SW480 (cell line): ENCODE measurements at regions not wholly inside any gene's neighbourhood (a gene's known extent, or its start where the extent isn't known, plus 50 kb on each side); places are given as distances from the start of the nearest gene placed in this dataset.
"Not testable (repeated sequence)": the region's sequence is repeated elsewhere in the genome, so short reads cannot be mapped to it uniquely, and the experiment has no call there.

Source experiments
- DNase-seq: peaks from one replicate; pipeline ENCODE4 v3.0.0-alpha.2; 2016; ENCODE audit warnings: low spot score

DNA sequence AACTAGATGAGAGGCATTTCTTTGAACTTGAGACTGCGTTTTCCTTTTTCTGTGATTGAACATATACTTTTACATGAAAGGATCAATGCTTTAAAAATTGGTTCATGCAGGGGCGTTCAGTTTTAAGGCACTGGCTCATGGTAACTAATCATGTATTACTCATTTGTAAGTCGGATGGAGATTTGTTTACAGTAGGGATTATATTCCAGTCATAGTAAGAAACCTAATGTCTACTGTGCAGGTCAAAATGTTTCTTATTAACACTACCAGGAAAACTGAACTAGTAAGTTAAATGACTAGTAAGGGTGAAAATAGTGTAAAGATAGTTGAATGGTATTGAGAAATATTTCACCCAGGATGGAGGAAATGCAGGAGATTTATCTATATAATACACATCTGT is 258.8 kb upstream of the GBE1 start:
- DNase-seq: no peak

DNA sequence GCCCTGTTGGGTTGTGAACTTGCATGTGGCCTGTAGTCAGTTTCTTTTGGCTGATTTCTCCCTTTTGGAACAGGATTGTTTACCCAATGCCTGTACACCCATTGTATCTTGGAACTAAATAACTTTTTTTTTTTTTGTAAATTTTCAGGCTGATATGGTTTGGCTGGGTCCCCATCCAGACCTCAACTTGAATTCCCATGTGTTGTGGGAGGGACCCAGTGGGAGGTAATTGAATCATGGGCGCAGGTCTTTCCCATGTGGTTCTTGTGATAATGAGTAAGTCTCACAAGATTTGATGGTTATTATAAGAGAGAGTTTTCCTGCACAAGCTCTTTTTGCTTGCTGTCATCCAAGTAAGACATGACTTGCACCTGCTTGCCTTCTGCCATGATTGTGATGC is 253.8 kb upstream of the GBE1 start:
- DNase-seq: no peak

DNA sequence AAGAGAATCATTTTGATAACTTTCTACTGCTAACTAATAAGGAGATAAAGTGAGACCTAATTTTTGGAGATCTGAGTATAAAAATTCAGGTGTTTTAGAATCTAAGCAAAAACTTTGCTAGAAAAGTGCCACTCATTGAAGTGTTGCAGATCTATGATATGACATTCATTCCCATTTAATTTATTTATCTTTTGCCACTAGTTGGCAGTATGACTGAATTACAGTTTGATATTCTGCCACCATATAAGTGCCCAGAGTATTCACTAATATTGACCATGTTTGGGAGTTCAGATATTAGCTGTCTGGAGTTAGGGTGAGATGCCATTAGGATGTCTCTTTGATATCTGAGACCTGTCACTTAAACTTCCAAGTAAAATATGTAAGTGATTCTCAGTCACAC is 251.3 kb upstream of the GBE1 start:
- no peak for DNase-seq

DNA sequence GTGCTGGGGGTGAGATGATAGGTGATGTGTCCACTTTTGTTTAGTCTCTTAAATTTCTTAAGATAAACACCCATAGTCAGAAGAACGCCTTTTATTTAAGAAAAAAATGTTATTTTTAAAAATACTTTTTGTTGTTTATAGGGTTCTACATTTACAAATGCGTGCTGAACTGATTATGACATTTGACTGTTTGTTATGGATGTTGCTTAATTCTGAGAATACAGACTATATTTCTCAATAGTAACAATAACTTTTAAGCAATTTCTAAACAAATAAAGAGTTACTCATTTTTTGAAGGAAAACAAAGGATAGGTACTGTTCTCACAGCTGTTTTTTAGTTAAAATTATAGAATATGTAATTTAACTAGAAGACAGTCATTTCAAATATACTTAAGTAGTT is 249.9 kb upstream of the GBE1 start:
- no peak for DNase-seq

DNA sequence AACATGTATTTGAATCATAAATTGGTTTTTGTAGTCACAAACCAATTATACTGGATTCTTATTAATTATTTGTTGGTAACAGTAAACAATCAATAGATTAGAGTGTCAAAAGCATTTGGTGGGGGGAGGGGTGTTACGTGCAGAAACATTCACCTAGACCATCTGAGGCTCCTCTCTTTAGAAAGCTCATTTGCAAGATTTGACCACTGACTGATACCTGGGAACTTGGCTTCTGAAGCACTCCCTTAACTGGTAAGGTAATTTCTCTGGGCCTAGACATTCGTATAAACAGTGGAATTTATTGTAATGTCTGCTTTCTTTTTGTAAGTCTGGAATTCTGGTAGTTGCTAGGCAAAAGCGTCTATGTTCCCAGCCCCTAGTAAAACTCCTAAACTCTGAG is 243.8 kb upstream of the GBE1 start:
- no peak for DNase-seq

DNA sequence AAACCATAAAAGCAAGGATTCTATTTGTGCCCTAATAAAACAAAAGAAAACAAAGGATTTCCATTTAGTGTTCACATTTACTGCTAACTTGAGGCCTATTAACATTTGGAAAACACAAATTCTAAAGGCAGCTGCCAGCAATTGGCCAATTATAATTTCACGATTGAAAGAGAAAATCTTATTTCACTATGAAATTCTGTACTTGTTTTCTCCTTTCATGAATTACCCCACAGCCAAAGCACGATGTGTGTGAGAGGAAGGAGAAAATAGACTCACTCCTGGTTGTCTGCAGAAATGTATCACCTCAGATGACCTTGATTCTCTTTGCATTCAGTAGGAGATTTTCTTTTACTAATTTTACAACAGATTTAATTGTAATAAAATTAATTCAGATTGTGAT is 242.8 kb upstream of the GBE1 start:
- no peak for DNase-seq

DNA sequence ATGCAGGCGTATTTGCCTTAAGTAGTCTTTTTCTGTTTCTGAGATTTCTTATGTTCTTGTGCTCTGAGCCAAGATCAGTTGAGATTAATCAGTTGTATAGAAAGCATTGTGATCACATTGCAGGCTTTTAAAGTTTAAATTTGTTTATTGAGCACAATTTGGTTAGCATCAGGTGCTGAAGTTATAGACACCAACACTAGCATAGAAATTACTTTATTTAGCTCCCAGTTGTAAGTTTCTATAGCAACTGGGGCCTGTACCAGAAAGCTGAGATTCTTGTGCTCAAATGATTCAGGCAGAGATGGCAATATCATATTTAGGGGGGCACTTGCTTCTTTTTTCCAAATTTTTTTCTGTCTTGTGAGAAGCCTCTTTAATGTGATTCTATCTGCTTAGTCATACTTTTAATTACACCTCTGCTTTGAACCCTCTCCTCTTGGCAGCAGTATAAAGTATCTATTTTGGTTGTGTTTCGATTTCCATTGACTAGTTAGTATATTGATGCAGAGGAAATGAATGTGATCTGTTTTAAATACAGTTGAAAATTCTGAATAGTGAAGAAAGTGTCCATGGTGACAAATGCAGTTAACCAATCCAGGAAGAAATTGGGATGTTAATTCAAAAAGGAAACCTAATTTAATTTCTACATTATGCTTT is 241.7 kb upstream of the GBE1 start:
- DNase-seq: no peak

DNA sequence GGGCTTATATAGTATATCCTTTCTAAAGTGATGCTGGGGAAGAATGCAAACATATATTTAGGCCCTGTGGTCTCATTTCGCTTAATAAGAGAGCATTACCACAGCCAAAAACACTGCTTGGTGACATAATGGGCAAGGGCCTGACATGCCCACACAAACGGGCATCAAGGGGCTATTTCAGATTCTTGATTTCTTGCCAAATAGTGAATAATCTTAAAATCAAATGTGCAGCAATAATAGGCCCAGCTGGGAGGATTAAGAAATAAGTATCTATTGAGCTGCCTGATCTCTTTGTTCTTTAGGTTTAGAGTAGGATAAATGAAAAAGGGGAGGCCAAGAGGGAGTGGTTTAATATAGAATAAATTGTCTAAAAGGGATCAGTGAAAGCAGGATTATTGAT is 241.0 kb upstream of the GBE1 start:
- no peak for DNase-seq

DNA sequence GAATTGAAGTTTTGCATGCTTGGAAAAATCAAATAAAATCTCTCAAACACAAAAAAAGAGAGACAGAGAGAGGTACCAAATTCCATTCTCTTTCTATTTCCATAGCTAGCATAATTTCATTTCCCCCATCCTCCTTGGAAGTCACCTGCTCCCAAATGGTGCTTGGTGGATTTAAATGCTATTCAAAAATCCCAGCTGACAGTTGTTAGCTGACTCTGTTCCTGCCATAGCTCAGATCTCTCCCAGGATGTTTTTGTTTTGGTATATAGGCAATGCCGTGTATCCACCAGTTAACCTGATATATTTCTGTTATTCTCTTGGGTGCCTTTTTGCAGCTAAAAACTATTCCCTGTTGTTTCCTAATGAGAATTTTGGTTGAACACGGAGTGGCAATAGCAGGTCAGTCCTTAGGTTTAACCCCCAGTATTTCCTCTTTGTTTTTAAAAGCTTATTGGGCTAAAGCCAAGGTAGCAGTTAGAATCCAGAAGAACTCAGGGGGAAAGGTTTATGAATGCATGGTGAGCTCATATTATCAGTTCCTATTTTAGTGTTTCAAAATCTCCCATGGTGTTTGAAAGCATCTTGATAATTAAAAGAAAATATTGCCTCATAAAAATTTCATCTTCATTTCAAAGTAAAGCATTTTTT is 240.0 kb upstream of the GBE1 start:
- DNase-seq: no peak

DNA sequence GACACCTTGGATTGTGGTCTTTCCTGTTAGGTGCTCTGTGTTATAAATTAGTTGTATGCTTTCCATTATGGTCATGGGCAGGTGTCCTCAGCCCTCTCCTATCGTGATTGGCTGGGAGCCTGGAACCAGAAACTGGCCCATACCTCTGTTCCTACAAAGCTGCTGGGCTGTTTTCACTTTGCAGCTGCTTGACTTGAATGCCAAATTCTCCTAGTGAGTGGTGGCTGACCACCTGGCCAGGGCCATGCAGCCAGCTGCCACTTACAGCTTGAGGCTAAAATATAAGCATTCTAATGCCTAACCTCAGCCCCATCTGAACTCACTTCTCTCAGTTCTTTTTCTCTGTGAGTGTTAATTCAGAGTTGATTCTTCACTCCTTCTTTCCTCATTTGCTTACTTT is 239.3 kb upstream of the GBE1 start:
- no peak for DNase-seq

DNA sequence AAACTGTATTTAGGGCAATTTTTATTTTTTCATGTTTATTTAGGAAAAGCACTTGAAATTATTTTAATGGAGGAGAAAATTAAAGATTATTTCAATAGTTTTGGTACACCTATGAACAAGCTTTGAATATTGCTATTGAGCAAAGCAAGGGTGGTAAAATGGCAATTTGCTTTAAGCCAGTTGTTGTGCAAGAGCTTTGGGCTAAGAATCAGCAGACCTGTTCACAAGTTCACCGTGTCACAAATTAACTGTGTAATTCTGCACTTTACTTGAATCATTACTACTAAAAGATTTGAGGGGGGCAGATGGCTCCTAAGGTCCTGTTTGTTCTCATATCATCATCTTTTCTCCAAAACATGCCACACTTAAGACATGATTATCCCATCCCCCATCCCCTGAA is 238.9 kb upstream of the GBE1 start:
- DNase-seq: no peak

DNA sequence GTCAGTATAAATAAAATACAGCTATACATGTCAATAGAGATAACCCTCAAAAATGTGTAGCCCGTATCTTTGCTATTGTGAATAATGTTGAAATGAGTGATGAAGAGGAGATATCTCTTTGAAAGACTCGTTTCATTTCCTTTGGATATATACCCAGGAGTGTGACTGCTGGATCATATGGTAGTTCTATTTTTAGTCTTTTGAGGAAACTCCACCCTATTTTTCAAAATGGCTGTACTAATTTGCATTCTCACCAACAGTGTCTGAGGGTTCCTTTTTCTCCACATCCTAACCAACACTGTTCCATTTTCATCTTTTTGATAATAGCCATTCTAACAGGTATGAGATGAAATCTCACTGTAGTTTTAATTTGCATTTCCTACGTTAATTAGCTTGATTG is 237.5 kb upstream of the GBE1 start:
- DNase-seq: no peak

DNA sequence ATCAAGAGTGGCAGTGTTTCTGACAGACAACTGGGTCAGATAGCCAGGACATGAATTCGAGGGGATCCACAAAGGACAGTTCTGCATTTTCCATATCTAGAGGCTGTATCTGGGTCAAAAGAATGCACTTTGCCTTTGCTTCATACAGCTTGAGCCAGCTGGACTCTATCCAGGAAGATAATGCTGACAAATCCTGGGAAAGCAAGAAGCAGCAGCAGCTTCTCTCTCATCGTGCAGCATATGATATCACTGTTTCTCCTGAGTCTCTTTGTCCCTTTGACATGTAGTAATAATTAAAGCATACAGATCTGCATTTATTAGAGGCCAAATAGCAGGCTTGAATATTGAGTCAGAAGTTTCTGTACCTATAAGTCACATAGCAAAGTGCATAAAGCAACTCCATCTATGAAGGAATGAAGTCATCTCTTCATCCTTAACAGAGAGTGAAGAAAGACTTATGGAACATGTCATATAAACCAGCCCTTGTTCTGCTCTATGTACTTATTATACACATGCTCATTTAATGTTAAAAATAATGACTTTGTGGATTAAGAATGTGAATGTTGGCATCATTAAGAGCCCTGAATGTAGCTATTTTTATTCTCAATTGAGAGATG is 236.8 kb upstream of the GBE1 start:
- DNase-seq: no peak

DNA sequence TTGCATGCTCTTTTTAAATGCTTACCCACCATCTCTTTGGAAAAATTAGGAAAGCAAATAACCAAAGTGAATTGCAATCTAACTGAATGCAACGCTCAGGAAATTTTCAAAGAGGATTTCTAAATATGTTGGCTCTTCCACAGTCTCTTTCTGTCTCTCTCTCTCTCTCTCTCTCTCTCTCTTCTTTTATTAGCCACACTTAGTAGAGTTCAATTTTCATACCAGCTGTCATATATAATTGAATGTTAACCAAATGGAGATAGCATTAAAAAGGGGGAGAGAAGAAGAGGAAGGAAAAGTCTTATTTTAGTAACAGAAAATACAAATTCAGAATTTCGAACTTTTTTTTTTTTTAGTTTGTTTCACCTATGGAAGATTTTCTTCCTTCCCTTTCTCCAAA is 235.9 kb upstream of the GBE1 start:
- DNase-seq: no peak

DNA sequence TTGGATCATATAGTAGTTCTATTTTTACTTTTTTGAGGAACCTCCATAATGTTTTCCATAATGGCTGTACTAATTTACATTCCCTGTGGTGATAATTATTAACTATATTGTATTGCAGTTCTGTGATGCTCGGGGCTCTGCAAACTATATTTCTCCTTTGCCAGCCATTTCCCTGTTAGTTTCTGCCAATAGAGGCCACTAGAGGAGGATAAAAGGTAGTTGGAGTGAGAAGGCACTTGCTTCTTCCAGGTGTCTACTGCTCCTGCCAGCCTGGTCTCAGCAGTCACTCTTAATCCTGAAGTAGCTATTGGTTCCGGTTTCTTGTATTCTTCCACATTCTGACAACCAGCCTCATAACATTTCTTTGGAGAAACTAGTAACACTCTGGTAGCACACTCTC is 233.9 kb upstream of the GBE1 start:
- no peak for DNase-seq

DNA sequence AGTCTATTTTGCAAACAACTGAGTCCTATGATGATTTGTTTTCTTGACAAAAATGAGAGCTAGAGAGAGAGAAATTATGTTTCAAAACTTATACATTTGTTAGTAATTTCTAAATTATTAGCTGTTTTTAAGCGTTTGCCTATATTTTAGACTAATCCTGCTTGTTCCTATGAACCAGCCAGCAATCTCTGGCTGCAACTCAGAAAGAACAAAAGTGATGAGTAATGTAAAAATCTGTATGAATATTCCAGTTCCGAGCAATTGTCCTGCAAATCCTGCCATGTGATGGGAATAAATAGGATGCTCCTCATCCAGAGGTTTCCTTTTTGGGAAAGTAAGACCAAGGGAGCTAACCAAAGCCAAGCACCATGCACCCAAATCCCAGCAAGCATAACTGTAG is 228.3 kb upstream of the GBE1 start:
- no peak for DNase-seq

DNA sequence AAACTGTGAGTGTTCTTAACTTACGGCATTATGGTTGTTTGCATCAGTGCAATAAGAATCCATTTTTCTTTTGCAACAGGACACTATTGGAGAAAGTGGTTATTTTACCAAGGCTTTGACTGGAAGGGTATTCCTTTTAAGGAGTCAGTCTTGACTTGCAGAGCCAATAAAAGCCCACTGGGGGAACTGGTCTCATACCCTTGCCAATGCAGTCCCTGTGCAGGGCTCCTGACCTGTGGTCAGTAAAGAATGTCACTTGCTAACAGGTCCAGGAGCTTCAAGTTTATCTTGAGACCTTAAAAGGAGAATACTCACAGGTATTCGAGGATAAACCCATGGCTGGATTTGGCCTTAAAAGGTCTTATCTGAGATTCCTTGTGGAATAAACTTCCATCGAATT is 227.8 kb upstream of the GBE1 start:
- DNase-seq: no peak

DNA sequence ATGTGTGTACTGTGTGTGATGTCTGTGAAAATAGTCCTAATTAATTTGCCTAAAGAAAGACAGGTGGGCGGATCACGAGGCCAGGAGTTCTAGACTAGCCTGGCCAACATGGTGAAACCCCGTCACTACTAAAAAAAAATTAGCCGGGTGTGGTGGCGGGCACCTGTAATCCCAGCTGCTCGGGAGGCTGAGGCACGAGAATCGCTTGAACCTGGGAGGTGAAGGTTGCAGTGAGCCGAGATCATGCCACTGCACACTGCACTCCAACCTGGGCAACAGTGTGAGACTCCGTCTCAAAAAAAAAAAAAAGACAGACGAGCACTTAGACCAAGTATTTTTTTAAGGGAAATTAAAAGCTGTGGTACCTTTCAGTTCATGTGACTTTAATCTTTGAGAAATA is 226.0 kb upstream of the GBE1 start:
- DNase-seq: not testable (repeated sequence)

DNA sequence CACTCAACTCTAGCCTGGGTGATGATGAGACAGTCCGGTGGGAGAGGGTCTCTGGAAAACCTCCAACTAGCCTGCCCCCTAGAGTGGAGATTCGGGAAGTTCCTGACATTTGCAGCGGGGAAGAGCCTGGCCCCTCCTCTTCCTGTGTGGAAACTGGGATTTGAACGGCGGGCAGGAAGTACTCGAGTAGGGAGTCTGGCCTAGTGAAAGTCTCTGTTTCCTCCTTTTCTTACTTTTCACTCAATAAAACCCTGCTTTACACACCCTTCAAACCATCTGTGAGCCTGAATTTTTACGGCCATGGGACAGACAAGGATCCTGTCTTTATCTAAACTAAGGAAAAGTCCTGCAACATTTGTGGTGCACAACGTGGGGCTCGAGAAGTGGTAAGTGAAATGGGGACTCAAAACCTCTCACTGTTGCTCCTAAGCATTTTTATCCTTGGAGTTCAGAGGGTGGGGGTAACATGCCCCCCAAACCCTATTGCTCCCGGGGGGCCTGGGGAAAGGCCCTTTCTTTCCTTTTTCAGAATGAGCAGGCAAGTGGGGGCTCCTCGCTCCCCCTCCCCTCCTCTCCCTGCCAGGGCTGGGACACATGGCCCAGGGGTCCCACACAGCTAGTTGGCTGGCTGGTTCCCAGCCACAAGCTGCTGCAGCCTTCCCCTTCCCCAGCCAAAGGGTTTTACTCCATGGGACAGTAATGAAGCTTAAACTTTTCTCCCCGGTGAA is 224.7 kb upstream of the GBE1 start:
- no peak for DNase-seq

DNA sequence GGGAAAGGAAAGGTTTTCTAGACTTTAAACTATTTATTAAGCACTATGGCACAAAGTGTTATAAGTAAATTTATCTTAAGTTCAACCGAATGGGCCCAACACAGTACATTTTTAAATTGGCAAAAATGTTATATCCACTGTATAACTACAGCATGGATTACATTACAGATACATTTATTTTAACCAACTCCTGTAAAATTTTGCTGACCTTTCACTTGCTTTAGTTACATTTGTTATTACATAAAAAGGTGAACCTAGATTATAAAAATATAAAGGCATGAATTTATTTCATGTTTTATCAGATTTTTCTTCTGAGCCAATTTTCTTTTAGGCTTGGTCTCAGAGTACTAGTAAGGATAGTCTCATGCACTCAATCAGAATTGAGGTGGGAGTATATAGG is 221.9 kb upstream of the GBE1 start:
- DNase-seq: no peak

DNA sequence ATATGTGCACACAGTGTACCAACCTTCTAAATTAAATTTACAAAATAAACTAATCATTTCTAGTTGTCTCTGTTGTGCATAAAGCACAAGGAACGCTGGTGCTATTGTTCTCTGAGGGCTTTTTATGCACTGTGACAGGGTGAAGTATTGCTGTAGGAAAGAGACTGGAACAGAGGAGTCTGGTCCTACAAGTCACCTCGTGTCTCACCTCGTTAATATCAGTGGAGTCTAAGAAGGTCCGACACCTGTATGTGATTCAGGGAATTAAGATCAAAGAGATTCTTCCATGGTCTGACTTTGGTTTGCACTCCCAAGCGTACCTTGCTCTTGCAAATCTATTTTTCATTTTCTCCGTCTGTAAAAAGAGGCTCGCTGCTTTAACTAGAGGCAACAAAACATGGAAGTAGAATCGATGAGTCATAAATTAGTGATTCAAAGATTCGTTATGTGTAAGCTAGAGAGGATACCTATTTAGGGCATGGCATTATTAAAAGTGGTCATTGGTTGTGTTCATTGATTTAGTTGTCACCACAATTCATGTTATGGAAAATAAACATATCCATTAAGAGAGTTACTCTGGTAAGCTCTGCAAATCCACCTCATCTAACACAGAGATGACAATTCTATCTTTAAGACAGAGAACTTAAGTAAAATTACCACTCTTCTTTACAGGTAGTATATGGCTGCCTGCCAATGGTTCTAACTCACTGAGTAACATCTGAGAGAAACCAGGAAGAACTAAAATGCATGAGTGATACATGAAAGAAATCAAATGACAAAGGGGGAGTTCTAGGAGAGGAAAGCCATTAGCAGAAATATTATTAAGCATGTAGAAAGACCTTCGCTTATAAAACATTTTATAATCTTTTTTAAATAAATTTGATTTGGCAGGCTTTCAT is 219.4 kb upstream of the GBE1 start:
- DNase-seq: peak; percentile 46

DNA sequence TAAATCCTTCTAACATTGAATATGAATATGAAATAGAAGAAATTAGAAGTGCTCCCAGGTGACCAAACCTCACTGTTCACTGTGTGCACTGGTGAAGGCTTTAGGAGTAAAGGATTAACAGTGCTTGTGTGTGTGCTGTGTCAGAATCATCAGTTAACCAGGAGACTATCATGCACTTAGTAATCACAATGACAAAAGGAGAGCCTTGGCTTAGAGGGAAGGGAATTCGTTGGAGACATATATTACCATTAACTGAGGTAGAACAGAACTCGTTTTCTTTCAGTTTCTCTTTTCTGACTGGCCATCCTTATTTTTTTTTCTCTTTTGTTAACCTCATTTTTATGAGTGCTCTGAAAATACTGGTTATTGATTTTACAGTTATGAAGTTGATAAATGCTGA is 213.3 kb upstream of the GBE1 start:
- DNase-seq: no peak
